Vagina (tissue), 2 donors: ENCODE measurements at regions not wholly inside any gene's neighbourhood (a gene's known extent, or its start where the extent isn't known, plus 50 kb on each side); places are given as distances from the start of the nearest gene placed in this dataset.

ENCODE experiments used
- DNase-seq, 2 donors: peaks; one replicate each; pipeline ENCODE4 v3.0.0-alpha.2; 2017; ENCODE audit errors: extremely low spot score in 2 of 2
- H3K27ac ChIP-seq: fragments of 200-600 bp; sonication (generic); one replicate; pipeline ENCODE4 v1.5.1; 2019
- H3K27me3 ChIP-seq: fragments of 200-600 bp; sonication (generic); one replicate; pipeline ENCODE4 v1.5.1; 2019
- H3K36me3 ChIP-seq, 2 donors: fragments of 200-600 bp; sonication (generic); one replicate each; pipeline ENCODE4 v1.5.1; 2017 to 2019
- H3K4me1 ChIP-seq: fragments of 200-600 bp; sonication (generic); one replicate; pipeline ENCODE4 v1.5.1; 2019
- H3K4me3 ChIP-seq, 2 donors: fragments of 200-600 bp; sonication (generic); 1 replicate in 1 of 2; 2 replicates in 1 of 2; pipeline ENCODE4 v1.5.1; 2016 to 2019
- H3K9me3 ChIP-seq: fragments of 200-600 bp; sonication (generic); one replicate; pipeline ENCODE4 v1.5.1; 2019
- CTCF ChIP-seq, 3 experiments: fragments of 450-650 bp in 2 of 3; fragments of 200-600 bp in 1 of 3; sonication (generic) in 1 of 3; IDR thresholded peaks; one replicate each; pipeline ENCODE4 v1.5.1; 2017 to 2019; ENCODE audit warnings: antibody characterized with exemption in 3 of 3, mild to moderate bottlenecking in 2 of 3, moderate library complexity in 2 of 3
- POLR2A ChIP-seq, 2 donors: fragments of 450-650 bp; IDR thresholded peaks; one replicate each; pipeline ENCODE4 v1.6.1; 2017; ENCODE audit warnings: antibody characterized with exemption in 2 of 2, mild to moderate bottlenecking in 2 of 2, moderate library complexity in 2 of 2
- POLR2AphosphoS5 ChIP-seq, 2 donors: sonication (generic); formaldehyde crosslinking; IDR thresholded peaks; one replicate each; pipeline ENCODE4 v1.9.0; 2017; ENCODE audit warnings: antibody characterized with exemption in 2 of 2, mild to moderate bottlenecking in 2 of 2, low read depth in 1 of 2; ENCODE audit not compliant: insufficient read depth in 1 of 2
- intact Hi-C: fragments of 100-400 bp; cut with DNase I; formaldehyde crosslinking; loops from one replicate; pipeline ENCODE4 v1.15.1; 2023

DNA sequence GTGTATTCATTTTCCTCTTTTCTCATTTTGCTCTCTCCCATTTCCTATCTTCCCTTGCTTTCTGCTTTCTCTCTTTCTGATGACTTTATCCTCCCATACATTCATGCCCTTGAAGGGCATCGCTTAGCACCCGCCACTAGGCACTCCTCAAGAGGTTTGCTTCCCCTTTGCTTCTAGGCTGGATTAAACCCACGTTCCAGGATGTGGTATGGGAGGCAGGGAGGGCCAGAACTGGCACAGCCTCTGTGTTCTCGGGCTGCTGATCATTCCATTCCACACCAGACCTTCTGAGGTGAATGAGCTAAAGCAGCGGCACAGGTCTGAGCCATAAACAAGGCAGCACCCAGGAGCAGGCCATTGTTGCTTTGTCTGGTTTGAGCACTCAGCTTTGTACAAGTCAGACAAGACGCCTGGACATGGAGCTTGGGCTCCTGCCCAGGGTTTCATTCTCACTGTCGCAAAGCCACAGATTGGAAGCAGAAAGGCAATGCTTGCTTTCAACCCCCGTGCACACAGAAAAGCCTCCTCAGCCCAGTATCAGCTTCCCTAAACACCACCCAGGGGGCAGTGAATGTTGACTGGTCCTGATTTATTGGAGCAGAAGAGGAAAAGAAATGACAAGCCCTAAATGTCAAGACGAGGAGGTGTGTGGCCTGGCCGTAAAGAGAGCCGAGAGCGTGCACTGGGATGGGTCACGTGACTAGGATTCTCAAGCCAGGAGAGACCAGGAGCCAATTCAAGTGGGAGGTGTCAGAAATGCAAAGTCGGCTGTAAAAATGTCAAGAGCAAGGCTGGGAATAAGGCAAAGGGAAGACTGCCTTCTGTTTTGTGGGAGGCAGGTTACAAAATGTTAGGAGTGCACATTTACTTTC lies 218.0 kb upstream of the SERP2 start:
- DNase-seq, result no peak
- H3K4me1 ChIP-seq, result peaks cover 23% of the 10 kb centered on the region

DNA sequence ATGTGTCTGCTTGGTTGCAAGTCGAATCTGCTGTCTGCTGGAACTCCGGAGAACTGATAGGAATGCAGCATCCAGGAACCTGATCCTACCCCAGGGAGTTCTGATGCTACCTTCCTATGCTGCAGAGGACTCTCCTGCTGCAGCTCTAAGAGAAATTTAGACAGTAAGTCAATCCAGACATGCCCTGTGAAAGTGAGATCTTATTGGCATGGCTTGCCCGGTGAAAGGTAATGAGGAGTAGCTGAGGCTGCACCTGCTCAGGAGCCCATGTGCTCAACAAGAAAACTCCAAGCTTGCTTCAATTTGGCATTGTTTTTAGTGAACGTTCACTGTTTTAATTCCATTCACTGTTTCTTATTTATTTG lies 217.3 kb upstream of the SERP2 start:
- intact Hi-C loops, result loop anchor here (10.0 kb wide), 1 partner anchor 59 kb away; no protein-coding TSS in a partner anchor

More for the DNA sequence above, 218.0 kb upstream of the SERP2 start:
- Histone ChIP-seq H3K9me3 (no peaks in the 10 kb centered on the region), H3K27me3 (no peaks in the 10 kb centered on the region), H3K36me3 (no peaks in the 10 kb centered on the region), H3K4me3 (peak overlapping the region in 1 of 2 donors; percentile 19), H3K27ac (peak overlapping the region; percentile 43)
- intact Hi-C loops, result loop anchor here (10.0 kb wide), 1 partner anchor 59 kb away; no protein-coding TSS in a partner anchor
- peak; percentile 28 to 79 for TF ChIP-seq POLR2AphosphoS5 (IDR thresholded peaks at IDR 0.05; ENCODE audit: insufficient read depth in 1 of 2, low read depth in 1 of 2)
- no peak for TF ChIP-seq POLR2A (IDR thresholded peaks at IDR 0.05)

DNA sequence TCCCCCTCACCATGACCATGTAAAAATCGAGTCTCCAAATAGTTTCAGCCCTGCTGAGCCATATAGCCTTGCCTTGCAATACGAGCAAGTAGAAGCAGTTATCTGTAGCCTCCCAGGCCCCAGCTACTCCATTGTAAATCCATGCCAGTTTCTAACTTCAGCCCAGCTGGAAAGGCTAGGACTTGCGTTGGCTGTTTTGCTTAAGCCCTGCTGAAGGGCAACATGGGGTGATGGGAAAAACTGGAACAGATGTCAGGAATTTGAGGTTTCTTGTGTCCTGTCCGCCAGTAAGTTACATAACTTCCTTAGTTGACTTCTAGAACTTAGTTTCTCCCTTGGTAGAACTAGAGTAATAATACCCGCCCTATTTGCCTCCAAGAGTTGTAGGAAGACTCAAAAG lies 216.0 kb upstream of the SERP2 start:
- H3K27me3 ChIP-seq, result no peaks in the 10 kb centered on the region
- H3K36me3 ChIP-seq, result no peaks in the 10 kb centered on the region
- H3K9me3 ChIP-seq, result no peaks in the 10 kb centered on the region
- no peak overlapping the region for H3K27ac ChIP-seq
- DNase-seq, result no peak
- H3K4me1 ChIP-seq, result peaks cover 27% of the 10 kb centered on the region
- TF ChIP-seq POLR2AphosphoS5 (IDR thresholded peaks at IDR 0.05; ENCODE audit: insufficient read depth in 1 of 2, low read depth in 1 of 2), result no peak
- TF ChIP-seq POLR2A (IDR thresholded peaks at IDR 0.05), result no peak
- no peak for TF ChIP-seq CTCF (IDR thresholded peaks at IDR 0.05)
- intact Hi-C loops, result loop anchor here (10.0 kb wide), 1 partner anchor 57 kb away; no protein-coding TSS in a partner anchor
- H3K4me3 ChIP-seq, result no peak overlapping the region

More for the DNA sequence above, 217.3 kb upstream of the SERP2 start:
- Histone ChIP-seq H3K36me3 (no peaks in the 10 kb centered on the region), H3K9me3 (no peaks in the 10 kb centered on the region), H3K4me3 (no peak overlapping the region), H3K27ac (no peak overlapping the region), H3K4me1 (peaks cover 27% of the 10 kb centered on the region), H3K27me3 (no peaks in the 10 kb centered on the region)
- TF ChIP-seq POLR2A (IDR thresholded peaks at IDR 0.05), result no peak
- peak in 1 of 2 donors; percentile 1 for TF ChIP-seq POLR2AphosphoS5 (IDR thresholded peaks at IDR 0.05; ENCODE audit: insufficient read depth in 1 of 2, low read depth in 1 of 2)
- no peak for DNase-seq

DNA sequence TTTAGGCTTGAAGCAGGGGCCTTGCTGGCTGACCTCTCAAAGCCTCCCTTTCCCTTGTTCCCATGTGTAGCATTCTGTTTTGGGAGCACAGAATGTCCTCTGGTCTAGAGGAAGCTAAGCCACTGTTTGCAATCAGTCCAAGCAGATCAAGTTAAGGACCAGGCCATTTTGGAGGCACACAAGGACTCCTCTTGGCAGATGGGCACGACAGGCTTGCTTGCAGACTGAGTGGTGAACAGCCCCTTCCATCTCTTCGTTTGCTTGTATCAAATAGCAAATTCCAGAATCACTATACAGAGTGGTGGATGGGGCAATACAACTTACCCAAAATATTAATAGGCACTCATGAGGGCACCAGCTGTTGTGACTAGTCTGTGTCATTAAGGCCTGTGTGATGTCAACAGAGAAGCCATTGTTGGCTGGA lies 215.5 kb upstream of the SERP2 start:
- Histone ChIP-seq H3K4me1 (peaks cover 27% of the 10 kb centered on the region), H3K4me3 (no peak overlapping the region), H3K27me3 (no peaks in the 10 kb centered on the region), H3K36me3 (no peaks in the 10 kb centered on the region), H3K9me3 (no peaks in the 10 kb centered on the region), H3K27ac (no peak overlapping the region)
- no peak for DNase-seq
- TF ChIP-seq CTCF (IDR thresholded peaks at IDR 0.05), result no peak
- no peak for TF ChIP-seq POLR2AphosphoS5 (IDR thresholded peaks at IDR 0.05; ENCODE audit: insufficient read depth in 1 of 2, low read depth in 1 of 2)
- TF ChIP-seq POLR2A (IDR thresholded peaks at IDR 0.05), result no peak
- intact Hi-C loops, result loop anchor here (10.0 kb wide), 1 partner anchor 57 kb away; no protein-coding TSS in a partner anchor

GRCh38 chr13:44158881-44159632 lies 214.6 kb upstream of the SERP2 start:
- Histone ChIP-seq H3K27ac (no peak overlapping the region), H3K36me3 (no peaks in the 10 kb centered on the region), H3K9me3 (no peaks in the 10 kb centered on the region), H3K27me3 (no peaks in the 10 kb centered on the region), H3K4me3 (no peak overlapping the region), H3K4me1 (peaks cover 27% of the 10 kb centered on the region)
- no peak for TF ChIP-seq POLR2A (IDR thresholded peaks at IDR 0.05)
- no peak for TF ChIP-seq CTCF (IDR thresholded peaks at IDR 0.05)
- TF ChIP-seq POLR2AphosphoS5 (IDR thresholded peaks at IDR 0.05; ENCODE audit: insufficient read depth in 1 of 2, low read depth in 1 of 2), result no peak
- no peak for DNase-seq
- intact Hi-C loops, result loop anchor here (10.0 kb wide), 1 partner anchor 56 kb away; no protein-coding TSS in a partner anchor
